Liver (tissue), 3 donors: ENCODE measurements at regions not wholly inside any gene's neighbourhood (a gene's known extent, or its start where the extent isn't known, plus 50 kb on each side); places are given as distances from the start of the nearest gene placed in this dataset.

Experiments used
- FOXA2 ChIP-seq: IDR thresholded peaks from 2 replicates; pipeline ENCODE4 v1.6.1; 2016; ENCODE audit warnings: antibody characterized with exemption
- GABPA ChIP-seq, 2 donors: IDR thresholded peaks in 1 of 2; conservative IDR thresholded peaks in 1 of 2; 2 replicates each; pipeline ENCODE4 v1.6.1; 2016; ENCODE audit warnings: antibody characterized with exemption in 2 of 2, mild to moderate bottlenecking in 1 of 2, moderate library complexity in 1 of 2
- HNF4G ChIP-seq: IDR thresholded peaks from 2 replicates; pipeline ENCODE4 v1.6.1; 2016; ENCODE audit warnings: antibody characterized with exemption
- RAD21 ChIP-seq, 2 donors: IDR thresholded peaks; 2 replicates each; pipeline ENCODE4 v1.6.1; 2016; ENCODE audit warnings: antibody characterized with exemption in 2 of 2, mild to moderate bottlenecking in 2 of 2
- RXRA ChIP-seq, 2 donors: IDR thresholded peaks; 2 replicates each; pipeline ENCODE4 v1.6.1; 2017 to 2018; ENCODE audit warnings: antibody characterized with exemption in 2 of 2, mild to moderate bottlenecking in 1 of 2
- SP1 ChIP-seq: IDR thresholded peaks from 2 replicates; pipeline ENCODE4 v1.6.1; 2018; ENCODE audit warnings: antibody characterized with exemption, mild to moderate bottlenecking
- TAF1 ChIP-seq: conservative IDR thresholded peaks from 2 replicates; pipeline ENCODE4 v1.6.1; 2016; ENCODE audit warnings: antibody characterized with exemption, mild to moderate bottlenecking
- TF ChIP-seq, protein P1 (sequence below): IDR thresholded peaks from 2 replicates; pipeline ENCODE4 v1.6.1; 2016; ENCODE audit warnings: antibody characterized with exemption
- TF ChIP-seq, protein P2 (sequence below): fragments of 150-350 bp; IDR thresholded peaks from 2 replicates; pipeline ENCODE4 v1.5.1; 2017; ENCODE audit warnings: improper control_type of control experiment, low read depth, low read length; ENCODE audit not compliant: missing input control
- TF ChIP-seq, protein P3 (sequence below): IDR thresholded peaks from 2 replicates; pipeline ENCODE4 v1.6.1; 2016; ENCODE audit warnings: antibody characterized with exemption
- TF ChIP-seq, protein P4 (sequence below): IDR thresholded peaks from 2 replicates; pipeline ENCODE4 v1.6.1; 2016; ENCODE audit warnings: antibody characterized with exemption, mild to moderate bottlenecking
- TF ChIP-seq, protein P5 (sequence below): IDR thresholded peaks from 2 replicates; pipeline ENCODE4 v1.6.1; 2016; ENCODE audit warnings: antibody characterized with exemption
- donor health status: healthy.
- donor health status: healthy.

DNA sequence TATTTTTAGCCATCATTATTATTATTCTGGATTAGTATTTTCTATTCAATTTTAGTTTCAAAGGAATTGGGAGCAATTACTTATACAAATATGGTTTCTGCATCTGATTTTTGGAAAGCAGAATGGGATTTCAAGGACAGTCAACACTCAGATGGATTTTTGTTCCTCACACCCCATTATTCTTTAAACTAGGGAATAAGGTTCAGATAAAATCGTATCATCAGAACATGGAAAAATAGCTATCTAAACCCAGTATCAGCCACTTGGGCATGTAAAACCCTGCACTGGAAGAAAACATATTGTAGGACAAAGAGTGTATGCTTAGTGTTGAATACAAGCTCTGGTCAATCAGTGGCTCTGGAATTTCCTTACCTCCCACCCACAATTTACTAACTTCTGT is 452.5 kb downstream of the ZNF516 start:
- TF ChIP-seq, protein P1, sequence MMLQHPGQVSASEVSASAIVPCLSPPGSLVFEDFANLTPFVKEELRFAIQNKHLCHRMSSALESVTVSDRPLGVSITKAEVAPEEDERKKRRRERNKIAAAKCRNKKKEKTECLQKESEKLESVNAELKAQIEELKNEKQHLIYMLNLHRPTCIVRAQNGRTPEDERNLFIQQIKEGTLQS = no peak
- no peak for TF ChIP-seq RAD21 (IDR thresholded peaks at IDR 0.05)
- TF ChIP-seq, protein P2, sequence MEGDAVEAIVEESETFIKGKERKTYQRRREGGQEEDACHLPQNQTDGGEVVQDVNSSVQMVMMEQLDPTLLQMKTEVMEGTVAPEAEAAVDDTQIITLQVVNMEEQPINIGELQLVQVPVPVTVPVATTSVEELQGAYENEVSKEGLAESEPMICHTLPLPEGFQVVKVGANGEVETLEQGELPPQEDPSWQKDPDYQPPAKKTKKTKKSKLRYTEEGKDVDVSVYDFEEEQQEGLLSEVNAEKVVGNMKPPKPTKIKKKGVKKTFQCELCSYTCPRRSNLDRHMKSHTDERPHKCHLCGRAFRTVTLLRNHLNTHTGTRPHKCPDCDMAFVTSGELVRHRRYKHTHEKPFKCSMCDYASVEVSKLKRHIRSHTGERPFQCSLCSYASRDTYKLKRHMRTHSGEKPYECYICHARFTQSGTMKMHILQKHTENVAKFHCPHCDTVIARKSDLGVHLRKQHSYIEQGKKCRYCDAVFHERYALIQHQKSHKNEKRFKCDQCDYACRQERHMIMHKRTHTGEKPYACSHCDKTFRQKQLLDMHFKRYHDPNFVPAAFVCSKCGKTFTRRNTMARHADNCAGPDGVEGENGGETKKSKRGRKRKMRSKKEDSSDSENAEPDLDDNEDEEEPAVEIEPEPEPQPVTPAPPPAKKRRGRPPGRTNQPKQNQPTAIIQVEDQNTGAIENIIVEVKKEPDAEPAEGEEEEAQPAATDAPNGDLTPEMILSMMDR = no peak
- TF ChIP-seq, protein P3, sequence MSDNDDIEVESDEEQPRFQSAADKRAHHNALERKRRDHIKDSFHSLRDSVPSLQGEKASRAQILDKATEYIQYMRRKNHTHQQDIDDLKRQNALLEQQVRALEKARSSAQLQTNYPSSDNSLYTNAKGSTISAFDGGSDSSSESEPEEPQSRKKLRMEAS = no peak
- TF ChIP-seq HNF4G = no peak
- TF ChIP-seq, protein P4, sequence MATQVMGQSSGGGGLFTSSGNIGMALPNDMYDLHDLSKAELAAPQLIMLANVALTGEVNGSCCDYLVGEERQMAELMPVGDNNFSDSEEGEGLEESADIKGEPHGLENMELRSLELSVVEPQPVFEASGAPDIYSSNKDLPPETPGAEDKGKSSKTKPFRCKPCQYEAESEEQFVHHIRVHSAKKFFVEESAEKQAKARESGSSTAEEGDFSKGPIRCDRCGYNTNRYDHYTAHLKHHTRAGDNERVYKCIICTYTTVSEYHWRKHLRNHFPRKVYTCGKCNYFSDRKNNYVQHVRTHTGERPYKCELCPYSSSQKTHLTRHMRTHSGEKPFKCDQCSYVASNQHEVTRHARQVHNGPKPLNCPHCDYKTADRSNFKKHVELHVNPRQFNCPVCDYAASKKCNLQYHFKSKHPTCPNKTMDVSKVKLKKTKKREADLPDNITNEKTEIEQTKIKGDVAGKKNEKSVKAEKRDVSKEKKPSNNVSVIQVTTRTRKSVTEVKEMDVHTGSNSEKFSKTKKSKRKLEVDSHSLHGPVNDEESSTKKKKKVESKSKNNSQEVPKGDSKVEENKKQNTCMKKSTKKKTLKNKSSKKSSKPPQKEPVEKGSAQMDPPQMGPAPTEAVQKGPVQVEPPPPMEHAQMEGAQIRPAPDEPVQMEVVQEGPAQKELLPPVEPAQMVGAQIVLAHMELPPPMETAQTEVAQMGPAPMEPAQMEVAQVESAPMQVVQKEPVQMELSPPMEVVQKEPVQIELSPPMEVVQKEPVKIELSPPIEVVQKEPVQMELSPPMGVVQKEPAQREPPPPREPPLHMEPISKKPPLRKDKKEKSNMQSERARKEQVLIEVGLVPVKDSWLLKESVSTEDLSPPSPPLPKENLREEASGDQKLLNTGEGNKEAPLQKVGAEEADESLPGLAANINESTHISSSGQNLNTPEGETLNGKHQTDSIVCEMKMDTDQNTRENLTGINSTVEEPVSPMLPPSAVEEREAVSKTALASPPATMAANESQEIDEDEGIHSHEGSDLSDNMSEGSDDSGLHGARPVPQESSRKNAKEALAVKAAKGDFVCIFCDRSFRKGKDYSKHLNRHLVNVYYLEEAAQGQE = no peak
- no peak for TF ChIP-seq GABPA (IDR thresholded peaks at IDR 0.05 in 1 of 2, conservative IDR thresholded peaks at IDR 0.05 in 1 of 2)
- TF ChIP-seq SP1 = no peak
- no peak for TF ChIP-seq TAF1
- TF ChIP-seq RXRA (IDR thresholded peaks at IDR 0.05) = no peak
- TF ChIP-seq, protein P5, sequence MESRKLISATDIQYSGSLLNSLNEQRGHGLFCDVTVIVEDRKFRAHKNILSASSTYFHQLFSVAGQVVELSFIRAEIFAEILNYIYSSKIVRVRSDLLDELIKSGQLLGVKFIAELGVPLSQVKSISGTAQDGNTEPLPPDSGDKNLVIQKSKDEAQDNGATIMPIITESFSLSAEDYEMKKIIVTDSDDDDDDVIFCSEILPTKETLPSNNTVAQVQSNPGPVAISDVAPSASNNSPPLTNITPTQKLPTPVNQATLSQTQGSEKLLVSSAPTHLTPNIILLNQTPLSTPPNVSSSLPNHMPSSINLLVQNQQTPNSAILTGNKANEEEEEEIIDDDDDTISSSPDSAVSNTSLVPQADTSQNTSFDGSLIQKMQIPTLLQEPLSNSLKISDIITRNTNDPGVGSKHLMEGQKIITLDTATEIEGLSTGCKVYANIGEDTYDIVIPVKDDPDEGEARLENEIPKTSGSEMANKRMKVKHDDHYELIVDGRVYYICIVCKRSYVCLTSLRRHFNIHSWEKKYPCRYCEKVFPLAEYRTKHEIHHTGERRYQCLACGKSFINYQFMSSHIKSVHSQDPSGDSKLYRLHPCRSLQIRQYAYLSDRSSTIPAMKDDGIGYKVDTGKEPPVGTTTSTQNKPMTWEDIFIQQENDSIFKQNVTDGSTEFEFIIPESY = no peak
- no peak for TF ChIP-seq FOXA2
